Stimulated activated CD8-positive, alpha-beta memory T cell treated with anti-CD3 and anti-CD28 coated beads, Interleukin-15, amount 100 ng/mL, for 4 hours (primary cell): ENCODE measurements at regions not wholly inside any gene's neighbourhood (a gene's known extent, or its start where the extent isn't known, plus 50 kb on each side); places are given as distances from the start of the nearest gene placed in this dataset.

Source experiments
- DNase-seq, 2 donors: peaks; one replicate each; pipeline ENCODE4 v3.0.0-alpha.2; 2020; ENCODE audit warnings: low read depth in 2 of 2

GRCh38 chr11:70535191-70535971 is 137.1 kb downstream of the CTTN start:
- DNase-seq, result no peak

DNA sequence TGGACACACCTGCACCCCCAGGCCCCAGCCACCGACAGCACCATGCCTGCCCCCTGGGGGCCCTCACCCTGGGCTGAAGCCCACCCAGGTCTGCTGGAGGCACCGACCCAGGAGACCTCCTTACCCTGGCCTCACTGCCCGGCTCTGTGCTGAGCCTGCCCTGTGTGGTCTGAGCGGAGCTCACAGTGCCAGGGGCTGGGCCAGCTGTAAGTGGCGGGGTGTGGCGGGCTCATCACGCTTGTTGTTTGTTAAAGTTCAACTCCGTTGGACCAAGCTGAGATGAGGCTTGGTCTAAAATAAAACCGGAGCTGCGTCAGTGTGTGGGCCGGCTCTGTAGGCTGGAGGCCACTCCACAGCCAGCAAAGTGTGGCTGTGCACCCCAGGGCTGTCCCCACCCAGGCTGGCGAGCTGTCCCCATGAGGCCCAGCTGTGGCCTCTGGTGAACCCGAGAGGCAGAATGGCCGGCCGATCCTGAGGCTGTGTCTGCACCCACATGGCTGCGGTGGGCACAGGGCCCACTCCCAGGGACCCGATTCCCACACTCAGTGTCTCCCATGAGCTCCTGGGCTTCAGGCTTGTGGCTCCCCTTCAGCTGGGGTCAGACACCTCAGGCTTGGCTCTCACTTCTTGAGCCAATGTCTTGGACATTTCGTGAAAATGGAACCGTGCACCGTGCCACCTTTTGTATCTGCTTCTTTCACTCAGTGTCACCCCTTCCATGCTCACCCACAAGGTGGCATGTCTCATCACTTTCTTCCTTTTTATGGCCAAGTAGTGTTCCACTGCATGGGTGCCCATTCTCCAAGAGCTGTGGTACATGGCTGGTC is 137.9 kb downstream of the CTTN start:
- no peak for DNase-seq

DNA sequence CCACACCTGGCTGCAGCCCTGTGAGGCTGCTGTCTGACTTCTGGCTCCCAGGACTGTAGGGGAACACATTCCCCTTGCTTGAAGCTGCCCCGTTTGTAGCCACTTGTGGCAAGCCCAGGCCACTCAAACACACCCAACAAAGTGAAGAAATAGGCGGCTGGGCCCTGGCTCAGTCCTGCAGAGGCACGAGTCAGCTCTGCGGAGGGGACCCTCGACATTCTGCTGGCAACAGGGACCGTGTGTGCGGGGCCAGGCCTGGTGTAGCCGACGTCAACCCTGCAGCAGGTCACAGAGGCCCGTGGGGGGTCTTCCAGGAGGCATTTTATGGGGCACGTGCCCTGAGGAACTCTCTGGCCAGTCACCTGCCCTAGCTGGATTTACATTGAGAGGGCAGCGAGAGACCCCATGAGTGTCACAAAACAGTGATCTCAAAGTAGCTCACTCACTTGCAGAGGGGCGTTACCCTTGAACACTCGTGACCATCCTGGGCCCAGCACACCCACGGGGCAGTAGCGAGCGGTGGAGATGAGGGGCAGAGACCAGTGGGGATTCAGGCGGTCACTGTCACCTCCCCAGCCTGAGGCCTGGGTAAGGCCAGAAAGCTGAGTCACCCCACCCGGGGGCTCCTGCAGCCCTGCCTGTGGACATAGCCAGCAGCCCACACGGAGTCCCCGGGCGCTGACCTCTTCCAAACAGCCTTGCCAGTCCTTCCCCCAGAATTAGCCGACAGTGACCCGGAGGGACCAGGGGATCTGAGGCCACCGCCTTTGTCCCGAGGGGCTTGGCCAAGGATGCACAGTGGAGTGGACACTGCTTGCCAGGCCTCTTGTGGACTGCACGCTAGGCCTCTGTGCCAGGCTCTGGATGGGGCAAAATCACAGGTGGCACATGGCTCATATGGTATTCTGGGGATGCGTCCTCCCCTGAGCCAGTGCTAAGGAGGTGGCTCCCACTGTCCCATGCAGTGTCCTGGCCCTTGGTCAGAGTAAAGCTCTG is 139.5 kb downstream of the CTTN start:
- DNase-seq, result no peak

GRCh38 chr11:70538641-70539359 is 140.5 kb downstream of the CTTN start:
- no peak for DNase-seq

GRCh38 chr11:70539360-70540095 is 141.2 kb downstream of the CTTN start:
- DNase-seq, result no peak

DNA sequence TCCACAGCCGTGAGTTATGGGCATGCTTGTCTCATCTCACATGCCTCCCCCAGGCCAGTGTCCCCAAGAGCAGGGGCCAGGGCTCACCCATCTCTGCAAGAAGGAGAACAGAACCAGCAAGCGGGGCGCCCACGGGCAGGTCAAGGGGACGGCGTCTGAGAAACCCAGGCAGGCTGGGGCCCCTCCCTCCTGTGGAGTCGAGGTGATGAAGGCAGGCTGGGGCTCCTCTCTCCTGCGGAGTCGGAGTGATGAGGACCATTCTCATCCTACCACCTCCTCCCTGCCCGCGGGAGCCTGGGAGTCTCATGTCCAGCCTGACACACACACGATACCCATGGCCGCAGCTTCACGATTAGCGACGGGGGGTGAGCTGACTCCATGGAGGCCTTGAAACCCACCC is 141.9 kb downstream of the CTTN start:
- DNase-seq, result no peak

- no peak for DNase-seq
These were observed 142.8 kb downstream of the CTTN start for GRCh38 chr11:70541176-70541575.

DNA sequence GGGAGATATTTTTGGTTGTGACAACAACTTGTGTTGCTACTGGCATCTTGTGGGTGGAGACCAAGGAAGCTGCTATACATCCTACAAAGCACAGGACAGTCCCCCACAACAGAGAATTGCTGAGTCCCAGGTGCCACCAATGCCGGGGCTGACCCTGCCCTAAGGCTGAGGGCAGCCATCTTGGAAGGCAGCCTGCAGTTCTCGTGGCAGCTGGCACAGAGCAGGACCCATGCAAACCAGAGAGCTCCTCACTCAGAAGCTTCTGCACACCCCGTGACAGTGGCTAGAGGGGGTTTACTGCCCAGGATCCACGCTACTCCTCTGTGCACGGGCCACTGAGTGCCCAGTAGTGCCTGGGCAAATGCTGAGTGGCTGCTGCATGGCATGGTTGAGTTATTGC is 143.4 kb downstream of the CTTN start:
- DNase-seq, result no peak

DNA sequence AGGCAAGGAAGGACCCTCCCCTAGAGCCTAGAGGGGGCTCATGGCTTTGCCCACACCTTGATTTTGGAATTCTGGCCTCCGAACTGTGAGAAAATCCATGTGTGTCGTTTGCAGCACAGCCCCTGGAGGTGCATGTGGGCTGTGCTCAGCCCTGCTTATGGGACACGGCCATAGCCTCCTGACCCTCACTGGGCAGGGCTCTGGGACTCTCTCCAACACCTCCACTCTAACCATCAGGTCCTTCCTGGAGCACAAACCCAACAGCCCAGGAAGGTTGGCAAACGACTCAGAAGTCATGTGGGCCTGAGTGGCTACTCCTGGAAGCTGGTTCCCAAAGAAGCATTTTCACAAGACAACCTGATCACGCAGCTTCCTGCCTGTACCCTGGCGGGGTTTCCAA is 144.1 kb downstream of the CTTN start:
- no peak for DNase-seq

- DNase-seq, result no peak
These were observed 144.5 kb downstream of the CTTN start for GRCh38 chr11:70542811-70543210.

- DNase-seq, result no peak
These were observed 145.3 kb downstream of the CTTN start for GRCh38 chr11:70543611-70544010.

- DNase-seq, result no peak
These were observed 145.9 kb downstream of the CTTN start for GRCh38 chr11:70544067-70544773.

- DNase-seq, result no peak
These were observed 146.7 kb downstream of the CTTN start for GRCh38 chr11:70544774-70545609.

DNA sequence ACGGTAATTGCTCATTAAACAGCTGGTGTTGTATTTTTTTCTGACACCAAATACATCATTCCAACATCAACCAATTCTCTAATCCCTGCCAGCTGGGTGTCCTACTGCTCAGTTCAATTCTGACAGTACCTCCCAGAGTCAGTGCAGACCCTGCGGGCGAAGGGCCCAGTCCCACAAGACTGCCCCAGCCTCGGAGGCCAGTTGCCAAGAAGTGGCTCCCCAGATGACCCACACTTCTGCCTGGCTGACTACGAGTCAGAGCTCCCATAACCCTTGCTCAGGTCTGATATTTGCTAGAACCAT is 147.2 kb downstream of the CTTN start:
- no peak for DNase-seq

DNA sequence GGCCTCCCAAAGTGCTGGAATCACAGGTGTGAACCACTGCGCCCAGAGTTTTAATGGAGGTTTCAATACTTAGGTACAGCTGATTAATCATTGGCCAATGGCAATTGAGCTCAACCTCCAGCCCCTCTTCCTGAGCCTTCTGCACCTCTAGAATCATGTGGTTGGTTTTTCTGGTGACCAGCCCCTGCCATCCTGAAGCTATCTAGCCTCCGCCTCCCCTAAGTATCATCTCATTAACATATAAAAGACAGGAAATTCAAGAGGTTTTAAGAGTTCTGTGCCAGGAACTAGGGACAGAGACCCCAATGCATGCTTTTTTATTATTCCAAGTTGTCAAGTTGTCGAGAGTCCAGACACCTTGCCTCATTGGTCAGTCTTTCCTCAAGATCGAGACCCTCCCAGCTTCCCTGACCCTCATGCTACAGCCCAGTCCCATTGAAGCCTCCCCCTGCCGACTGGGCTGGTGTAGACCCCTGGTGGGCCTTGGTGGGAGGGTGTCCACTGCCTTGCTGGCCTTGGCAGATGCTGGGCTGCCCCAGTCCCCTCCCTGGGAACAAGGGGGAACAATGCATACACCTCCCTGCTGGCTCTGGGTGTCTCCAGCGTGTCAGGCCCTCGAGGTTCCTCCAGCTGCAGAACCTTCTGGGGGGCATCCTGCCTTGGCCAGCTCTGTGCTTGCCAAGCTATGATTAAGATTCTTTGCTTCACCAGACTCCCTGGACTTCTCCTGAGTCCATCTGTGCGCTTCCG is 148.0 kb downstream of the CTTN start:
- DNase-seq, result no peak

- DNase-seq, result no peak
These were observed 149.1 kb downstream of the CTTN start for GRCh38 chr11:70547386-70547785.

- no peak for DNase-seq
These were observed 149.7 kb downstream of the CTTN start for GRCh38 chr11:70547821-70548670.

- no peak for DNase-seq
These were observed 150.6 kb downstream of the CTTN start for GRCh38 chr11:70548976-70549375.
